ENCODE measurements at regions not wholly inside any gene's neighbourhood (a gene's known extent, or its start where the extent isn't known, plus 50 kb on each side); places are given as distances from the start of the nearest gene placed in this dataset.
A peak's percentile ranks its signal among the peaks of the same experiment; 100 is the strongest.
"Not testable (repeated sequence)": the region's sequence is repeated elsewhere in the genome, so short reads cannot be mapped to it uniquely, and the experiment has no call there.

DNA sequence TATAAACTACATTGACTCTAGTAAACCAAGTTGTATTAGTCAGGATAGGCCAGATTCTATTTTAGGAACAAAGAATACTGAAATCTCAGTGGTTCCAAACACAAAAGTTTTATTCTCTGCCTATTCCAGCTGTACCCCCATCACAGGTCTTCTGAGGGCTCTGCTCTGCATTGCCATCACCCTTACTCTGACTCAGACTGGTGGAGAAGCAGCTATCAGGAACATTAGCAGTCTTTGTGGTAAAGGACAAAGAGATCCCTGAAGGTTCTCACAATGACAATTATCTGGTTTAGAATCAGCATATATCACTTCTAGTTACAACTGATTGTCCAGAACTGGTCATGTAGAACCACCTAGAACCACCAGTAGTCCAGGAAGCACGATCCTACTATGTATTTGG lies 251.1 kb downstream of the GLUD2 start:
- DNase-seq (ENCODE audit: low read depth), result no peak

DNA sequence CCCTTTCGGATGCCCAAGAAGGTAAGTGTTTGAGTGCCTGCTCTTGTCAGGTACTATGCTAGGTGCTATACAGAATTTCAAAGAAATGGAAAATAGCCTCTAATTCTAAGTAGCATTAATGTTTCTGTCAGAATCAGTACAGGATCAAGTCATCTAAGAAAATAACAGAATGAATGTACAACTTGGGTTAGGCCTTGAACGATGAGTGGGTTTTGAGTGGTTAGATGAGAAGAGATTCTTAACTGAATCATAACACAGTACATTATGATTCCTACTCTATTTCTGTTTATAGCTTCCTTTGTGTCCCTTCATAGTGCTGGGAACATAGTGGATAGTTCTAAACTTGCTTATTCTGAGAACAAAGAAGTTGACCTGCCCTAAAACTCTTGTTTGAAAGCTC lies 253.9 kb downstream of the GLUD2 start:
- no peak for DNase-seq (ENCODE audit: low read depth)

DNA sequence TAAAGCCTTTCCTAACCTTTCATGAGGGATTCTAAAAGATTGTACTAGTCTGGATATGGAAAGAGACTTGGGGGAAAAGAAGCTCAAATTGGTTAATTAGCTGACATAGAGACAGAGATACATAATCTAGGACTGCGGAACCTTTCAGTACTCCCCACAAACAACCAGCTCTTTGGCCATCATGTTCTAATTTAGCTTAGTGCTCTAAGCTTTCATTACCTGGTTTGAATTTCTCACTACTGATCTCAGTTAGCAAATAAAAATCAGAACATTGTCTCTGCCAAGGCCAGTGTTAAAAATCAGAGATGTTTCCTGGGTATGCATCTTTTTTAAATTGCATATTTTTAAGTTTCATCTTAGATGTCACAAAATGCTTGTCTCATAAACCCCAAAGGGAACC lies 254.4 kb downstream of the GLUD2 start:
- no peak for DNase-seq (ENCODE audit: low read depth)

DNA sequence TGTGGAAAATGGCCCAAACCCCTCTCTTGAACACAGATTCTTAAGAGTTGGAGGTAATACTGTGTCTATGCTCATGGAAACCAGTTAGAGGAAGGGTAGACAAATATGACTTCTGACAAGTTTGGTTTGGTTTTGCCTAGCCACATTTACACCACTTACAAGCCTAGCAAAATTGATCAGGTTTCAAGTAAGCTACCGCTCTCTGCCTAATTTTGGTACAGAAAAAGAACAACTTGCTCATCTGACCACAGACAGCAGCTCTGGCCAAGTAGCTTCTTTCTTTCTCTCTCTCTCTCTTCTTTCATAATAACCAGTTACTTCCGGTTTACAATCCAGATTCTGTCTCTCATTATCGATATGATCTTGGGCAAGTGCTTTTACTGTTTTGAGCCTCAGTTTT lies 260.0 kb downstream of the GLUD2 start:
- DNase-seq (ENCODE audit: low read depth), result no peak

DNA sequence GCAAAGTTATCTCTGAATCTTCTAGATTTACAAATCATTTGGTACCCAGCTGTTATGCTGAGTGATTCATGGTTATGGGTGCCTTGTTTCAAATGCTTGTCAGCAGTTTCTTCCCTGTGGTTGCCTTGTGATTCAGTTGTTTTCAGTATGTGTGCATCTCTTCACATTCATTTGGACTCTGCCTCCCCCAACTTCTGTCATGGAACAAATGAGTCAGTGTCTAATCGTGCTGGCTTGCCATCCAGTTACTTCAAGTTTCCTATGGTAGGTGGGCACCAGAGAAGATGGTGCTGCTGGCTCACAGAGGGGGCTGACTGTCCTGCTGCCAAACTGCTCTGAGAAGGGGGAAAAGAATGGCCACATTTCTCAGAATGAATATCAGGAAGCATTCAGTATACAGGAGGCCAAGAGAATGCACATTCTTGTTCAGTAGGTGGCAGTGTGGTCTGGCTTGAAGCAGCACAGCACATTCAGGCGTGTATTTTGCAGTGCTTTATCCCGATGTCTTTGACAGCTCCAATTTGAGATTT lies 260.9 kb downstream of the GLUD2 start:
- DNase-seq (ENCODE audit: low read depth), result peak; percentile 1

DNA sequence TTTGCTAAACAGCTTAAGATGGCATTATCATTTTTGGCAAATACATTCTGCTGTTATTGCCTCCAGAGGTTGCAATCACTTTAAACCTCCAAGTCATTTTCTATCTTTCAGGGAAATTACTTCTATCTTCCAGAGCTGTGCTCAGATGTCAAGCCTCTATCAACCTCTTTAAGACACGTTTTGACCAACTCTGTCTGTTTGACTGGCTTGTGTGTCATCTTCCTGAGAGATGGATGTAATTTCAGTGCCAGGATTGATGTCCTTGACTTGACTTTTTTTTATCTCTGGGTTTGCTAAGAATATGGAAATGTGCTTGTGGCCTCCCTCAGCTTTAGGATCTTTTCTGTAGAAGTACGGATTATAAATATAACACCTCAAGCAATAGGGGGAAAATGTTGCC lies 263.4 kb downstream of the GLUD2 start:
- DNase-seq (ENCODE audit: low read depth), result no peak

DNA sequence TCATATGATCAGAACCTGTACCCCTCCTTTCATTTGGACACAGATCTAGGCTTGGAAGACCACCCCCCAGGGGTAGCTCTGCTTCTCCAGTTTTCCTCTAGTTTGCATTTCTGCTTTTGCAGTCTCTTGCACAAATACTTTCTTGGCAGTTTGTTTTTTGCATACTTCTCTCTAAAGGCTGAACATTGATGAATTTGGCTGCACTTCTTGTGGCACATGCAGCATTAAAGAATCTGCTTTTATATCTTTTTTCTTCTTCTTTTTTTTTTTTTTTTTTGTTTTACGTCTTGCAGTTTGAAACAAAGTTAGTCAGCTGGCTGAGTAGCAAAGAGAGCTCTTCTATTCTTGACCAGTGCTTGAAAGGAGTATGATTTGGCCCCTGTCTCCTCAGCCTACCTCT lies 273.0 kb downstream of the GLUD2 start:
- no peak for DNase-seq (ENCODE audit: low read depth)

DNA sequence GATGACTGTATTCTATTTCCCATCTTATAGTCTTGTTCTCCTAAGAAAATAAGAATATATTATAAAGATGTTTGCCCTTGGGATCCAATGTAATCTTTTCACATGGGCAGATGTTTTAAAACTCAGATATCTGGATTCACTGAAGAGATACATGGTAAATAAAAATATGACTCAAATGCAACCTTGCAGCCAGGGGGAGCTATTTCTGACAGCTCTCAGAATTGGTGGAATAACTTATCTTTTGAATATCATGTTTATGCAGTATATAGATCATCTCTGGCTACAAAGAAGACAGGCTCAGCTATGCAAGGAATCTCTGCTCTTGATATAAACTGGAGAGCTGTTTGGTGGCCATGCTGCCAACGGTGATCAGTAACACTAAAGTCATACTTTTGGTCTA lies 274.7 kb downstream of the GLUD2 start:
- no peak for DNase-seq (ENCODE audit: low read depth)

DNA sequence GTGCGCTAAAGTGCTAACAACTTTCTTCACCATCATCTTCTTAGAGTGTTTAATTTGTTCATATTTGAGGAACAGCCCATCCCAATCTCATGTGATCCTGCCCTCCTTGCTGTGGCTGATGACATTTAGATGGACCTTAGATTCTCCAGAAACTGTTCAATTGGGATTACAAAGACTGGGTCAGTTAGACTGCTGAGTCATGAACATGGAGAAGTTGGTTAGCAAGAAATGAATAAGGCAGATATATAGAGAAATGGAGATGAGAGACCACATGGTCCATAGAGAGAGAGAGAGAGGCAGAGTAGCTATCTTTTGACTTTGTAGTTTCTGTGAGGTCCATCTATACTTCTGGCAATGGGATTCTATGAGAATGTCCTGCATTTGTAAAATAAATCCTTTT lies 275.9 kb downstream of the GLUD2 start:
- DNase-seq (ENCODE audit: low read depth), result no peak

DNA sequence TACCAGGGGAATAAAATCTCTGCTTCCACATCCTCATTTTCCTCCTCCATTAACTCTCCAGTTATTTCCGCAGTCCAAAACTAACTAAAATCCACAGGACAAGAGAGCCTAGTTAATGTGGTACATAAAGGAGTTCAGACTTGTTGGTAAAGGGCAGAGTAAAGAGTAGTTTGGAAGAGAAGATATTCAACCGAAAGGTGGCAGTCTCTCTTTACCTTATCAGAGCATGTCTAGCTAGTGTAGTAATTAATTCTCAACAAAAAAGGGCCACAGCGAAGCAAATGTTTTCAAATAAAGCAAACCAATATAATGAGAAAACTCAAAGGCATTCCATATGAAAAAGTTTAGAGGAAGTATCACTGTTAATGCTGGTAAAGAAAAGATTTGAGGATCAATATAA lies 286.5 kb downstream of the GLUD2 start:
- DNase-seq (ENCODE audit: low read depth), result no peak

DNA sequence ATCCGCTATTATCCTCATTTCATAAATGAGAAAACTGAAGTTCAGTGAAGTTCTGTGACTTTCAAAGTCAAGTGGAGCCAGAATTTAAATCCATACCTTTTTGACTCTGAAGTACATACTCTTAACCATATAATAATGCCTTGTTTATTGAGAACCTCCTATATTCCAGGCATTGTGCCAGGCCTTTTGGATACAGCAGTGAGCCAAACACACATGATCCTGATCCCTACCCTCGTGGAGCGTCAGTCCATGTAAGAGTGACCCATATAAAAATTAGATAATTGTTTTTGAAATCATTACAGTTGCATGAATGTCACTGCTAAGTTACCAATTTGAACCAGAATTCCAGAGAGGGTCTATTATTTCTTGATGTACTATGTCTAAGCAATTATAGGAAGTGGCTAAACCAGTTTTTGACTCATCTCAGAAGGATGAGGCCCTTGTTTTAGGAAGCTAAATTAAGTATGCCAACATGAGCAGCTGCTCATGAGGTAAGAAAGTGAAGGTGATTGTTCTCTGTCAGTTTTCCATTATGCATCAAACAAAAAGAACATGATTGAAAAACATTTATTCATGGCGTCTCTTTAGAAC lies 289.5 kb downstream of the GLUD2 start:
- DNase-seq (ENCODE audit: low read depth), result no peak

DNA sequence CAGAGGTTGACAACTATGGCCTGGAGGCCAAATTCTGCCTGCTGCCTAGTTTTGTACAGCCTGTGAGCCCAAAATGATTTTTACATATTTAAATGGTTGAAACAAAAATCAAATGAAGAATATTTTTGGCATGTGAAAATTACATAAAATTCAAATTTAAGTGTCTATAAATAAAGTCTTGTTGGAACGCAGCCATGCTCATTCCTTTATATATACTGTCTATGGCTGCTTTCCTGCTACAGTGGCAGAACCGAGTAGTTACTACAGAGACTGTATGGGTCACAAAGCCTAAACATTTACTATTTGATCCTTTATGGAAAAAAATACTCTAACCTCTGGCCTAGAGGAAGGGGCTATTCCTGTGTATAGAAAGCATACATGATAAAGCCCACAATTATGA lies 290.4 kb downstream of the GLUD2 start:
- no peak for DNase-seq (ENCODE audit: low read depth)

DNA sequence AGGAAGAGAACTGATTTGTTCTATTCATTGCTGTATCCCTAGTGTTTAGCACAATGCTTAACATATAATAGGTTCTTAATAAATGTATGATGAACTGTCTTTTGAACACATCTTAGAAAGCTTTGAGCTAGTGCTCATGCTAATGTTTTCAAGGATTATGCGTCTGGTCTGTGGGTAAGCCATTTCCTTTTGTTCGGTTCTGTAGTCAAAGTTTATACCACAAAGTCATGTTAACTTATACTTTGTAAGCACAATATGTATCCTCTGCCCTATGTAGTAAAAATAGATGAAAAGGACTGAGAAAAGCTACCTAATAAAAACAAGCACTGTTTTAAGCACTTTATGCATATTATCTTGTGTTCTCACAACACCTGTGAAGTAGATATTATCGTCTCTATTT lies 301.9 kb downstream of the GLUD2 start:
- DNase-seq (ENCODE audit: low read depth), result no peak

DNA sequence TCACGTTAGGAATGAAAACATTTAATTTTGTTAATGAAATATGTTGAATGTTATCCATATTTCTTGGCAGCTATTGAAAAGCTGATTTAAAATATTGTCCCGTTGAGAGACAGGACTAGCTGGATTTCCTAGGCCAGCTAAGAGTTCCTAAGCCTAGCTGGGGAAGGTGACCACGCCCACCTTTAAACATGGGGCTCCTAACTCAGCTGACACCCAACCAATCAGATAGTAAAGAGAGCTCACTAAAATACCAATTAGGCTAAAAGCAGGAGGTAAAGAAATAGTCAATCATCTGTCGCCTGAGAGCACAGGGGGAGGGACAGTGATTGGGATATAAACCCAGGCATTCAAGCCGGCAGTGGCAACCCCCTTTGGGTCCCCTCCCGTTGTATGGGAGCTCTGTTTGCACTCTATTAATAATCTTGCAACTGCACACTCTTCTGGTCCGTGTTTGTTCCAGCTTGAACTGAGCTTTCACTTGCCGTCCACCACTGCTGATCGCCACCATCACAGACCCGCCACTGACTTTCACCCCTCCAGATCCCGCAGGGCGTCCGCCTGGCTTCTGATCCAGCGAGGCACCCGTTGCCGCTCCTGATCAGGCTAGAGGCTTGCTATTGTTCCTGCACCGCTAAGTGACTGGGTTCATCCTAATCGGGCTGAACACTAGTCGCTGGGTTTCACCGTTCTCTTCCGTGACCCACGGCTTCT lies 308.9 kb downstream of the GLUD2 start:
- no peak for DNase-seq (ENCODE audit: low read depth)

DNA sequence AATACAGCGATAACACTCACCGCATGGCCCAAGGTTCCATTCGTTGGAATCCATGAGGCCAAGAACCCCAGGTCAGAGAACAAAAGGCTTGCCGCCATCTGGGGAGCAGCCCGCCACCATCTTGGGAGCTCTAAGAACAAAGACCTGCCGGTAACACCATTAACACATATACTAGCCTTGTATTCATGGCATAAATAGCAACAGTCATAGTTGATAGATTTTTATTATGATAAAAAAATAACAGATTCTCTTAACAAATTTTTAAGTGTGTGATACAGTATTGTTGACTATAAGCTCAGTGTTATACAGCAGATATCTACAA lies 309.4 kb downstream of the GLUD2 start:
- DNase-seq (ENCODE audit: low read depth), result no peak

DNA sequence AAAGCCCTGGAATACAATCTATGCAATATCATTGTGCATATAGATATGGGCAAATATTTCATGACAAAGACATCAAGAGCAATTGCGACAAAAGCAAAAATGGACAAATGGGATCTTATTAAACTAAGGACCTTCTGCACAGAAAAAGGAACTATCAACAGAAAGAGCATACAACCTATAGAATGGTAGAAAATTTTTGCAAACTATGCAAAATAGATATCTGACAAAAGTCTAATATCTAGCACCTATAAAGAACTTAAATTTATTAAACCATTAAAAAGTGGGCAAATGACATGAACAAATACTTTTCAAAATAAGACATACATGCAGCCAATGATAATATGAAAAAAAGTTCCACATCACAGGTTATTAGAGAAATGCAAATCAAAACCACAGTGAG lies 312.9 kb downstream of the GLUD2 start:
- DNase-seq (ENCODE audit: low read depth), result no peak

DNA sequence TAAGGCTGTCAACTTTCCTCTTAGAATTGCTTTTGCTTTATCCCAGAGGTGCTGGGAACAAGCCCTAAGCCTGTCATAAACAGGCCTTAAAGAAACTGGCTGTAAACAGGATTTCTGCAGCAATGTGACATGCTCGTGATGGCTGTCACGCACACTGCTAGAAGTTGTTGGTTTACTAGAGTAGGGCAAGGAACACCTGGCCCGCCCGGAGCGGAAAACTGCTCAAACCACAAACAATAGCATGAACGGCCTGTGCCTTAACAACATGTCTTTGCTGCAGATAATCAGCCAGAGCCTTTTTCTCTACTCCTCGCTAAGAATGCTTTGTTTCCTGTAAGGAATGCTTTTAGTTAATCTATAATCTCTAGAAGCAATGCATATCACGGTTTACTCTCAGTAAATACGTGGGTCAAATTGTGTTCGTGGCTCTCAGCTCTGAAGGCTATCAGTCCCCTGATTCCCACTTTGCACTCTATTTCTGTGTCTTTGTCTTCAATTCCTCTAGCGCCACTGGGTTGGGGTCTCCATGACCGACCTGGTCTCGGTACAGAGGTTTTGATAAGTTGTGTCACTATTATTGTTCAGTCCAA lies 318.3 kb downstream of the GLUD2 start:
- DNase-seq (ENCODE audit: low read depth), result no peak

DNA sequence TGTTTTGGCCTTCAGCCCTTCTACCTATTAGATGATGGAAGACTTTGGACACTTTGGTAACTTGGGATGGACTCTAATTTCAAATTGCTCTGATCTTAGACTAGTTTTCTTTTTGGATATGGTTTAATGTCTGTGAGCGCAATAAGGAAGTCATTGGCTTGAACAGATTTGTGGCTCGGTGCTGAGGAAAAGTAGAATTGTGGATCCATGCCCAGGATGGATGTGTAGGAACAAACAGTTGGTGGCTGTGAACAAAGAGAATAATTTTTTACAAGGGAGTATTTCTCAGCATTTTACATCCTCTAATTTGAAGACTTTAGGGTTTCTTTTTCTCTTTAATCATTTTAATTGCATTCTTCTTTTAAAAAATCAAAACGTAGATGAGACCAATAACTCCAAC lies 327.1 kb downstream of the GLUD2 start:
- DNase-seq (ENCODE audit: low read depth), result no peak

DNA sequence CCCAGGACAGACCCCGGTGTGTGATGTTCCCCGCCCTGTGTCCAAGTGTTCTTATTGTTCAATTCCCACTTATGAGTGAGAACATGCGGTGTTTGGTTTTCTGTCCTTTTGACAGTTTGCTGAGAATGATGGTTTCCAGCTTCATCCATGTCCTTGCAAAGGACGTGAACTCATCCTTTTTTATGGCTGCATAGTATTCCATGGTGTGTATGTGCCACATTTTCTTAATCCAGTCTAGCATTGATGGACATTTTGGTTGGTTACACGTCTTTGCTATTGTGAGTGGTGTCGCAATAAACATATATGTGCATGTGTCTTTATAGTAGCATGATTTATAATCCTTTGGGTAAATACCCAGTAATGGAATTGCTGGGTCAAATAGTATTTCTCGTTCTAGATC lies 334.5 kb downstream of the GLUD2 start:
- not testable (repeated sequence) for DNase-seq (ENCODE audit: low read depth)

DNA sequence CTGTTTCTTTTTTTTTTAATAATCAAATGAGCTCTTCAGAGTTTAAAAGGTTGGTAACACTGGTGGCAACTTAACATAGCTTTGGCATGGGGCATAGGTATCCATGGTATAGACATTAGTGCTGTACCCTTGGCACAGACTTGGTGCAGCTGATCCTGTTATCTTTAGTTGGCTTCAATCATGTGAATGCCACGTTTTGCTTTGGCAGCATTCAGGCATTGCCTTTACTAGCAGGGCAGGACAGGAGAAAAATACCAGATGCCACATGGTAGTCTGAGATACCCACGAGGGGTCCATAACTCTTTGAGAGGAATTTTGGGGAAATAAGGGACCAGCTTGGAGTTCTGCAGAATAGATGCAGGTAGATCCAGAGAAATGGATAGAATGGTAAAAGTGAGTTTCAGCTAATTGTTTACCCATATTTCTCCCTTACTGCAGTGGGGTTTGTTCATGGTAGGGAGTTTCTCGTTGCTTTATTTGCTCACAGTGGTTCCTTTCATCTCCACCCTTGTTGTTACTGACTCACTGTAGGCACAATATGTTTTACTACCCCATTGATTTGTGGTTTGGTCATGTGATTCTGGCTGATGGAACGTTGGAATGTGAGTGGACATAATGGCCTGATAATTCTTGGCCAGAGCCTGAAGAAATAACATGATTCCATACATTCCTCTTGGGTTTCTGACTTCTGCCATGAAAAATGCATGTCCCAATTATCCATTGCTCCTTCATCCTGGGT lies 342.7 kb downstream of the GLUD2 start:
- no peak for DNase-seq (ENCODE audit: low read depth)

DNA sequence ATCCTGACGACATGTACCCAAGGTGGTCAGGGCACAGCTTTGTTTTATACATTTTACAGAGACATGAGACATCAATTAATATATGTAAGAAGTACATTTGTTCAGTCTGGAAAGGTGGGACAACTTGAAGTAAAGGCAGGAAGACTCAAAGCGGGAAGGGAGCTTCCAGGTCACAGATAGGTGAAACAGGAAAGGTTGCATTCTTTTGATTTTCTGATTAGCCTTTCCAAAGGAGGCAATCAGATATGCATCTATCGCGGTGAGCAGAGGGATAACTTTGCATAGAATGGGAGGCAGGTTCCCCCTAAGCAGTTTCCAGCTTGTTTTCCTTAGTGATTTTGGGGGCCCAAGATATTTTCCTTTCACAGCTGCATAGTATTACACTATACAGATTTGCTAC lies 358.4 kb downstream of the GLUD2 start:
- DNase-seq (ENCODE audit: low read depth), result no peak

DNA sequence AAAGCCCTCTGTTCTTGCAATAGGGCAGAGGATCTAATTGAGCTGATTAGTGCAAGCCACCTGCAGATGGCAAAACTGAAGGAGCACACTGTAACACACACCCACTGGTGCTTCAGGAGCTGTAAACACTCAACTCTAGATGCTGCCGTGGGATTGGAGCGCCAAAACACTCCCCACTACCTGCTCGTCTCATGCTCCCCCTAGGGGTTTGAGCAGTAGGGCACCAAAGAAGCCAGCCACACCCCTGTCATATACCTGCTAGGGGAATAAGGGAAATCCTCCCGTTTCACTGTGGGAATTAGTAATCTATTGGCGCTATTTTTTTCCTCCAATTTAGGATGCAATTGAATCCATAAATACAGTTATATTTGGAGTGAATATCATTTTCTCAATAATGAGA lies 360.2 kb downstream of the GLUD2 start:
- no peak for DNase-seq (ENCODE audit: low read depth)

DNA sequence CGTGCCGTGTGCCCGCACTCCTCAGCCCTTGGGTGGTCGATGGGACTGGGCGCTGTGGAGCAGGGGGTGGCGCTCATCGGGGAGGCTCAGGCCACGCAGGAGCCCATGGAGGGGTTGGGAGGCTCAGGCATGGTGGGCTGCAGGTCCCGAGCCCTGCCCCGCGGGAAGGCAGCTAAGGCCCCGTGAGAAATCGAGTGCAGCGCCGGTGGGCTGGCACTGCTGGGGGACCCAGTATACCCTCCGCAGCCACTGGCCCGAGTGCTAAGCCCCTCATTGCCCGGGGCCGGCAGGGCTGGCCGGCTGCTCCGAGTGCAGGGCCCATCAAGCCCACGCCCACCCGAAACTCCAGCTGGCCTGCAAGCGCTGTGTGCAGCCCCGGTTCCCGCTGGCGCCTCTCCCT lies 384.1 kb downstream of the GLUD2 start:
- DNase-seq (ENCODE audit: low read depth), result not testable (repeated sequence)

All from stimulated activated CD8-positive, alpha-beta memory T cell treated with anti-CD3 and anti-CD28 coated beads, Interleukin-12 subunit alpha, Interleukin-12 subunit beta, amount 100 ng/mL, for 1 hour (primary cell).